Gastrocnemius medialis (tissue), 4 donors: ENCODE measurements at regions not wholly inside any gene's neighbourhood (a gene's known extent, or its start where the extent isn't known, plus 50 kb on each side); places are given as distances from the start of the nearest gene placed in this dataset.
A peak's percentile ranks its signal among the peaks of the same experiment; 100 is the strongest.

Experiments
- ATAC-seq, 2 donors: fragments of 150-250 bp; one replicate each; pipeline ENCODE4 v1.9.1; 2016
- DNase-seq, 2 donors: peaks; one replicate each; pipeline ENCODE4 v3.0.0-alpha.2; 2019
- H3K27ac ChIP-seq, 4 donors: fragments of 200-600 bp; sonication (generic); 1 replicate in 1 of 4; 2 replicates in 3 of 4; pipeline ENCODE4 v1.5.1; 2016 to 2018; ENCODE audit warnings: mild to moderate bottlenecking in 2 of 4, moderate library complexity in 1 of 4
- H3K27me3 ChIP-seq, 3 donors: fragments of 200-600 bp; sonication (generic) in 2 of 3; 1 replicate in 1 of 3; 2 replicates in 2 of 3; pipeline versions ENCODE4 v1.5.1 to v1.6.0; 2016 to 2019; ENCODE audit warnings: mild to moderate bottlenecking in 1 of 3, moderate library complexity in 1 of 3
- H3K36me3 ChIP-seq, 2 donors: fragments of 200-600 bp; sonication (generic) in 1 of 2; one replicate each; pipeline ENCODE4 v1.5.1; 2017 to 2018
- H3K4me1 ChIP-seq, 2 donors: fragments of 200-600 bp; sonication (generic) in 1 of 2; one replicate each; pipeline ENCODE4 v1.5.1; 2016 to 2017; ENCODE audit warnings: mild to moderate bottlenecking in 2 of 2
- H3K4me3 ChIP-seq, 4 donors: fragments of 200-600 bp; sonication (generic) in 3 of 4; 1 replicate in 1 of 4; 2 replicates in 3 of 4; pipeline ENCODE4 v1.5.1; 2016 to 2019; ENCODE audit warnings: mild to moderate bottlenecking in 2 of 4
- H3K9me3 ChIP-seq, 3 donors: fragments of 200-600 bp; sonication (generic) in 2 of 3; 1 replicate in 1 of 3; 2 replicates in 2 of 3; pipeline ENCODE4 v1.5.1; 2016 to 2019
- CTCF ChIP-seq, 5 experiments: fragments of 450-650 bp in 3 of 5; fragments of 200-600 bp in 2 of 5; sonication (generic) in 2 of 5; IDR thresholded peaks in 4 of 5; conservative IDR thresholded peaks in 1 of 5; 1 replicate in 4 of 5; 2 replicates in 1 of 5; pipeline ENCODE4 v1.5.1; 2016 to 2019; ENCODE audit warnings: antibody characterized with exemption in 5 of 5, mild to moderate bottlenecking in 3 of 5, moderate library complexity in 3 of 5
- POLR2A ChIP-seq, 2 donors: fragments of 450-650 bp; IDR thresholded peaks; one replicate each; pipeline ENCODE4 v1.6.1; 2017; ENCODE audit warnings: antibody characterized with exemption in 2 of 2, mild to moderate bottlenecking in 2 of 2, moderate library complexity in 2 of 2
- in situ Hi-C, 4 donors: fragments of 200-750 bp; cut with MboI; loops; one replicate each; pipeline versions ENCODE4 v1.15.0 to v1.8.0; 2017; ENCODE audit warnings: low sequenced_read_pairs in 4 of 4
- intact Hi-C: fragments of 100-400 bp; cut with DNase I; formaldehyde crosslinking; loops from one replicate; pipeline ENCODE4 v1.15.1; 2023; ENCODE audit warnings: low total_unique reads

DNA sequence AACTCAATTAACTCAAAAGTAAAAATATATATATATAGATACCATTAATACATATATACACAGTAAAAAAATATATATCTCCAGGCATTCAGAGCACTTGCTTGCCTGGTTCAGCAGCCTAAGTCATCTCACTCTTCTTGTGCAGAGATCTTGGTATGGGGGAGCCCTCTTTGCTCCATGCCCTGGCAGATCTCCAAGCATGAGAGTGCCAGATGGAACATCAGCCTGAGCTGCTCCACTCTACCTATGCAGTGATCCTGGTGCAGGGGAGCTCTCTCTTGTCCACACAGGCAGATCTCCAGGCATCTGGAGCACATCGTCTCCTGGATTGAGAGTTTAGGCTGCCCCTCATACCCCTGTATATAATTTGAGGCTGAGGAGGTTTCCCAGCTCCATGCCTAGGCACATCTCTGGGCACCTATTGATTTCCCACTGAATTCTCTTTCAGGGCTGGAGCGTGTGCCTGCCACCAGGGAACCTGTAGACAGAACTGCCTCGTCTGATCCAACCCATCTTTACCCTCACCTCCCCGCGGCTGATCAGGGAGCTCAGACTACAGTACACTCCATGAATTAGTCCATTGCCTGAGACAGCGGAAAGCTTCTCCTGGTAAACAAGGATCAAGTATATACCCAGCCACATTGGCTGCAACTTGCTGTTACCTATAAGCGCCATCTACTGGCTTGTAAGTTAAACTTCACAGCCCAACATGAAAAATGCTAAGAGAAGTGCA is 342.4 kb upstream of the GRIA1 start:
- H3K27ac ChIP-seq: no peak overlapping the region
- no peak overlapping the region for H3K4me3 ChIP-seq
- TF ChIP-seq CTCF (IDR thresholded peaks at IDR 0.05 in 4 of 5, conservative IDR thresholded peaks at IDR 0.05 in 1 of 5) (peak in 1 of 5 experiments; percentile 22), POLR2A (IDR thresholded peaks at IDR 0.05) (no peak)
- DNase-seq (no peak), ATAC-seq (no peak)
- no peaks in the 10 kb centered on the region for H3K27me3 ChIP-seq
- no peaks in the 10 kb centered on the region for H3K4me1 ChIP-seq
- H3K36me3 ChIP-seq: no peaks in the 10 kb centered on the region
- no peaks in the 10 kb centered on the region for H3K9me3 ChIP-seq
- in situ Hi-C loops (loop anchor here in 2 of 4 donors (25.0 kb wide), 1 partner anchor 586 kb away; no protein-coding TSS in a partner anchor), intact Hi-C loops (loop anchor here (10.0 kb wide), 1 partner anchor 583 kb away; no protein-coding TSS in a partner anchor)

- intact Hi-C loops (loop anchor here (10.0 kb wide), 1 partner anchor 584 kb away; no protein-coding TSS in a partner anchor), in situ Hi-C loops (loop anchor here in 2 of 4 donors (25.0 kb wide), 1 partner anchor 586 kb away; no protein-coding TSS in a partner anchor)
- ATAC-seq (no peak), DNase-seq (no peak)
- no peak overlapping the region for H3K4me3 ChIP-seq
- TF ChIP-seq CTCF (IDR thresholded peaks at IDR 0.05 in 4 of 5, conservative IDR thresholded peaks at IDR 0.05 in 1 of 5) (peak in 1 of 5 experiments; percentile 5), POLR2A (IDR thresholded peaks at IDR 0.05) (no peak)
- H3K27me3 ChIP-seq: no peaks in the 10 kb centered on the region
- no peaks in the 10 kb centered on the region for H3K36me3 ChIP-seq
- H3K27ac ChIP-seq: no peak overlapping the region
- H3K9me3 ChIP-seq: no peaks in the 10 kb centered on the region
- H3K4me1 ChIP-seq: no peaks in the 10 kb centered on the region
These were observed 341.9 kb upstream of the GRIA1 start for GRCh38 chr5:153148624-153148976.

DNA sequence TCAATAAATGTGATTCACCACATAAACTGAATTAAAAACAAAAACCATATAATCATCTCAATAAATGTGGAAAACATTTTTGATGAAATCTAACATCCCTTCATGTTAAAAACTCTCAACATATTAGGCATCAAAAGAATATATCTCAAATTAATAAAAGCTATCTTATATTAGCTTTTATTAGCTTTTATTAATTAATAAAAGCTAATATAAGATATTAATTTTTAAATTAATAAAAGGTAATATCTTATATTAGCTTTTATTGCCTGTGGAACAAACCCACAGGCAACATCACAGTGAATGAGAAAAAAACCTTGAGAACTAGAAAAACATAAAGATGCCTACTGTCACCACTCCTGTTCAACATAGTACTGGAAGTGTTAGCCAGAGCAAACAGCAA is 338.9 kb upstream of the GRIA1 start:
- Histone ChIP-seq H3K27ac (no peak overlapping the region), H3K27me3 (no peaks in the 10 kb centered on the region), H3K36me3 (no peaks in the 10 kb centered on the region), H3K4me1 (no peaks in the 10 kb centered on the region), H3K4me3 (no peak overlapping the region), H3K9me3 (no peaks in the 10 kb centered on the region)
- TF ChIP-seq POLR2A (IDR thresholded peaks at IDR 0.05) (no peak), CTCF (IDR thresholded peaks at IDR 0.05 in 4 of 5, conservative IDR thresholded peaks at IDR 0.05 in 1 of 5) (no peak)
- ATAC-seq: no peak
- no peak for DNase-seq
- in situ Hi-C loops: no loop called here
- intact Hi-C loops: no loop called here

DNA sequence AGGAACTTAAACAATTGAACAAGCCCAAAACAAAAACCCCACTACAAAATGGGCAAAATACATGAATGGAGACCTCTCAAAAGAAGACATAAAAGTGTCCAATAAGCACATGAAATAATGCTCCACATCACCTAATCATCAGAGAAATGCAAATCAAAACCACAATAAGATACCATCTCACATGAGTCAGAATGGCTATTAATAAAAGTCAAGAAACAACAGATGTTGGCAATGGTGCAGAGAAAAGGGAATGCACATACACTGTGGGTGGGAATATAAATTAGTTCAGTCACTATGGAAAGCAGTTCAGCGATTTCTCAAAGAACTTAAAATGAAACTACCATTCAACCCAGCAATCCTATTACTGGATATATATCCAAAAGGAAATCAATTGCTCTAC is 337.4 kb upstream of the GRIA1 start:
- intact Hi-C loops: no loop called here
- H3K9me3 ChIP-seq: no peaks in the 10 kb centered on the region
- TF ChIP-seq POLR2A (IDR thresholded peaks at IDR 0.05): no peak
- TF ChIP-seq CTCF (IDR thresholded peaks at IDR 0.05 in 4 of 5, conservative IDR thresholded peaks at IDR 0.05 in 1 of 5): no peak
- H3K4me1 ChIP-seq: no peaks in the 10 kb centered on the region
- ATAC-seq (no peak), DNase-seq (no peak)
- no peak overlapping the region for H3K27ac ChIP-seq
- in situ Hi-C loops: no loop called here
- no peak overlapping the region for H3K4me3 ChIP-seq
- H3K36me3 ChIP-seq: no peaks in the 10 kb centered on the region
- no peaks in the 10 kb centered on the region for H3K27me3 ChIP-seq
